ENCODE measurements at regions not wholly inside any gene's neighbourhood (a gene's known extent, or its start where the extent isn't known, plus 50 kb on each side); places are given as distances from the start of the nearest gene placed in this dataset.
A peak's percentile ranks its signal among the peaks of the same experiment; 100 is the strongest.
"Not testable (repeated sequence)": the region's sequence is repeated elsewhere in the genome, so short reads cannot be mapped to it uniquely, and the experiment has no call there.

- TF ChIP-seq CTCF (IDR thresholded peaks at IDR 0.05 in 8 of 11, conservative IDR thresholded peaks at IDR 0.05 in 3 of 11) (peak in 6 of 11 experiments; percentile 4 to 28 (median 14)), POLR2A (IDR thresholded peaks at IDR 0.05) (no peak)
- Histone ChIP-seq H3K4me1 (no peaks in the 10 kb centered on the region), H3K4me3 (no peak overlapping the region), H3K27ac (no peak overlapping the region), H3K36me3 (no peaks in the 10 kb centered on the region), H3K9me3 (no peaks in the 10 kb centered on the region), H3K27me3 (replicated peaks in 1 of 7) (no peaks in the 10 kb centered on the region)
- 34 to 71% (median 55%) methylated on average over 4 of the region's 4 CpGs for WGBS, 5 donors
- intact Hi-C loops (cut with DNase I; ENCODE audit: low total_unique reads) = no loop called here
- no peak for DNase-seq
Measured at GRCh38 chrX:37509349-37509748, 62.1 kb upstream of the LANCL3 start.

- H3K27me3 ChIP-seq (replicated peaks in 1 of 7); H3K4me3 ChIP-seq; H3K36me3 ChIP-seq; H3K9me3 ChIP-seq; intact Hi-C loops (cut with DNase I; ENCODE audit: low total_unique reads); H3K4me1 ChIP-seq; DNase-seq; H3K27ac ChIP-seq: not testable (repeated sequence)
- no CpG with 5 or more reads among the region's 1 CpG for WGBS, 5 donors
Measured at GRCh38 chrX:37516512-37516911, 54.9 kb upstream of the LANCL3 start.

- H3K4me3 ChIP-seq; H3K4me1 ChIP-seq; H3K36me3 ChIP-seq; DNase-seq; H3K9me3 ChIP-seq; H3K27ac ChIP-seq; H3K27me3 ChIP-seq (replicated peaks in 1 of 7); intact Hi-C loops (cut with DNase I; ENCODE audit: low total_unique reads): not testable (repeated sequence)
- 63 to 89% (median 75%) methylated on average over 4 of the region's 4 CpGs for WGBS, 5 donors
Measured at GRCh38 chrX:37519261-37519660, 52.2 kb upstream of the LANCL3 start.

- H3K27ac ChIP-seq; H3K9me3 ChIP-seq; H3K36me3 ChIP-seq; DNase-seq; H3K27me3 ChIP-seq (replicated peaks in 1 of 7); intact Hi-C loops (cut with DNase I; ENCODE audit: low total_unique reads); H3K4me1 ChIP-seq; H3K4me3 ChIP-seq: not testable (repeated sequence)
- WGBS, 5 donors = 64 to 89% (median 72%) methylated on average over 2 to 4 of the region's 4 CpGs
Measured at GRCh38 chrX:37520860-37521450, 50.5 kb upstream of the LANCL3 start.
